ENCODE measurements at regions not wholly inside any gene's neighbourhood (a gene's known extent, or its start where the extent isn't known, plus 50 kb on each side); places are given as distances from the start of the nearest gene placed in this dataset.

DNA sequence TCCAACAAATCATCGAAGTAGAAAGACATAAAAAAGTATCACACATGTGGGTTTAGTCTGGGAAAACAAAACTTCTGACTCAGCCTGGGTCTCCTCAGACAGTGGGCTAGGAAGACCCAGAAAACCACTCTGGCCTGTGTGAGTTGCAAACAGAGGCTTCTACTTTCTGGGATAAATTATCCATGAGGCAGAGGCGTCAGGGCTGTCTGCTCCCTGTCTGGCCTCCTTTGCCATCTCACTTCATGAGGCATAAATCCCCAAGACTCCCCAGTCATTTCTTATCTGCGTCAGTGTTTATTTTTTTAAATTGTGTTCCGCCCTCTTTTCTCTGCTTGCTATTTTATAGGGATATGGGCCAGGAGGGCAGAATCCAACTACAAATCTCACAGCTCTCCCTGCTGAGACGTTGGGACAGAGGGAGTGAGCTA lies 80.6 kb upstream of the TRABD2B start:
- no peak overlapping the region for H3K9ac ChIP-seq (ENCODE audit: low read length)
- no peaks in the 10 kb centered on the region for H3K9me3 ChIP-seq (ENCODE audit: insufficient read depth, low read depth, low read length)
- H3K4me3 ChIP-seq (ENCODE audit: low read depth, low read length) = no peak overlapping the region
- no peak for DNase-seq
- H3K4me2 ChIP-seq (ENCODE audit: low read length) = no peak overlapping the region
- H2AK5ac ChIP-seq (ENCODE audit: low read length) = no peak overlapping the region
- no peak overlapping the region for H3K14ac ChIP-seq (ENCODE audit: low read length)
- H4K8ac ChIP-seq (ENCODE audit: low read depth, low read length) = no peak overlapping the region
- H2AFZ ChIP-seq (ENCODE audit: insufficient read depth, low read length, poor library complexity) = no peak overlapping the region
- H3K36me3 ChIP-seq (ENCODE audit: control insufficient read depth in 1 of 2, insufficient read depth in 2 of 2, low read length in 2 of 2) = no peaks in the 10 kb centered on the region
- no peaks in the 10 kb centered on the region for H3K4me1 ChIP-seq (ENCODE audit: control insufficient read depth in 1 of 2, insufficient read depth in 2 of 2, low read length in 2 of 2)
- H2BK120ac ChIP-seq (ENCODE audit: insufficient read depth, low read length, poor library complexity) = no peak overlapping the region
- no CpG with 5 or more reads among the region's 5 CpGs for WGBS (ENCODE audit: extremely low coverage, insufficient coverage, insufficient read length)
- H2BK12ac ChIP-seq (ENCODE audit: low read length) = no peak overlapping the region
- H3K4ac ChIP-seq (ENCODE audit: low read depth, low read length) = no peak overlapping the region
- H4K91ac ChIP-seq (ENCODE audit: low read depth, low read length) = no peak overlapping the region
- H3K27me3 ChIP-seq (ENCODE audit: insufficient read depth, low read length) = no peaks in the 10 kb centered on the region
- no peaks in the 10 kb centered on the region for H3K79me2 ChIP-seq (ENCODE audit: control insufficient read depth, insufficient read depth, low read length, poor library complexity)
- no peak overlapping the region for H3K18ac ChIP-seq (ENCODE audit: low read length)
- H3K27ac ChIP-seq (ENCODE audit: low read depth, low read length) = no peak overlapping the region
- H3K23ac ChIP-seq (ENCODE audit: low read length) = no peak overlapping the region
- H4K12ac ChIP-seq (ENCODE audit: low read depth, low read length) = no peak overlapping the region
- H3K79me1 ChIP-seq (ENCODE audit: low read length) = no peaks in the 10 kb centered on the region
- H2BK5ac ChIP-seq (ENCODE audit: low read depth, low read length, poor library complexity) = no peak overlapping the region

DNA sequence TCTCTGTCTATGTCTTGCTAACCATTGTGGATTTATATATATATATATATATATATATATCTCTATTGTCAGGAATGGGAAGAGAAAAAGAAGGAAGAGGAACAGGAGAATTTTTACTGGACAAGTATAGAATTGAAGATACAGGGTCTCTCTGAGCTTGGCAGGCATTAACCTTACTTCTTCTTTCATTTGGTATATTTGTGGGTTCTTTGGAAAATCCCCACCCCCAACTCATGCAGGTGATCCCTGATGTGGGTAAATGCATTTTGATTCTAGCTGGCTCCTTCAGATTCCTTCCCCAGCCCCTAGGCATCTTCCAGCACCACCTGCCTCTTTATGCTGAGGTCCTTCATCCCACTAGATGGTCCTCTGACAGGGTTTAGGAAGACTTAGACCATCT lies 78.8 kb upstream of the TRABD2B start:
- H3K18ac ChIP-seq (ENCODE audit: low read length) = no peak overlapping the region
- H3K79me1 ChIP-seq (ENCODE audit: low read length) = no peaks in the 10 kb centered on the region
- H3K9ac ChIP-seq (ENCODE audit: low read length) = no peak overlapping the region
- no peak overlapping the region for H3K14ac ChIP-seq (ENCODE audit: low read length)
- H3K9me3 ChIP-seq (ENCODE audit: insufficient read depth, low read depth, low read length) = no peaks in the 10 kb centered on the region
- H4K12ac ChIP-seq (ENCODE audit: low read depth, low read length) = no peak overlapping the region
- no peak overlapping the region for H4K8ac ChIP-seq (ENCODE audit: low read depth, low read length)
- H3K36me3 ChIP-seq (ENCODE audit: control insufficient read depth in 1 of 2, insufficient read depth in 2 of 2, low read length in 2 of 2) = no peaks in the 10 kb centered on the region
- no peak overlapping the region for H3K4ac ChIP-seq (ENCODE audit: low read depth, low read length)
- H3K27me3 ChIP-seq (ENCODE audit: insufficient read depth, low read length) = no peaks in the 10 kb centered on the region
- H3K4me1 ChIP-seq (ENCODE audit: control insufficient read depth in 1 of 2, insufficient read depth in 2 of 2, low read length in 2 of 2) = no peaks in the 10 kb centered on the region
- no peak for DNase-seq
- H2AFZ ChIP-seq (ENCODE audit: insufficient read depth, low read length, poor library complexity) = no peak overlapping the region
- H3K27ac ChIP-seq (ENCODE audit: low read depth, low read length) = no peak overlapping the region
- H3K23ac ChIP-seq (ENCODE audit: low read length) = no peak overlapping the region
- H3K4me3 ChIP-seq (ENCODE audit: low read depth, low read length) = no peak overlapping the region
- H2AK5ac ChIP-seq (ENCODE audit: low read length) = no peak overlapping the region
- no peaks in the 10 kb centered on the region for H3K79me2 ChIP-seq (ENCODE audit: control insufficient read depth, insufficient read depth, low read length, poor library complexity)
- no peak overlapping the region for H4K91ac ChIP-seq (ENCODE audit: low read depth, low read length)
- H2BK120ac ChIP-seq (ENCODE audit: insufficient read depth, low read length, poor library complexity) = no peak overlapping the region
- H2BK12ac ChIP-seq (ENCODE audit: low read length) = no peak overlapping the region
- no peak overlapping the region for H2BK5ac ChIP-seq (ENCODE audit: low read depth, low read length, poor library complexity)
- H3K4me2 ChIP-seq (ENCODE audit: low read length) = no peak overlapping the region

DNA sequence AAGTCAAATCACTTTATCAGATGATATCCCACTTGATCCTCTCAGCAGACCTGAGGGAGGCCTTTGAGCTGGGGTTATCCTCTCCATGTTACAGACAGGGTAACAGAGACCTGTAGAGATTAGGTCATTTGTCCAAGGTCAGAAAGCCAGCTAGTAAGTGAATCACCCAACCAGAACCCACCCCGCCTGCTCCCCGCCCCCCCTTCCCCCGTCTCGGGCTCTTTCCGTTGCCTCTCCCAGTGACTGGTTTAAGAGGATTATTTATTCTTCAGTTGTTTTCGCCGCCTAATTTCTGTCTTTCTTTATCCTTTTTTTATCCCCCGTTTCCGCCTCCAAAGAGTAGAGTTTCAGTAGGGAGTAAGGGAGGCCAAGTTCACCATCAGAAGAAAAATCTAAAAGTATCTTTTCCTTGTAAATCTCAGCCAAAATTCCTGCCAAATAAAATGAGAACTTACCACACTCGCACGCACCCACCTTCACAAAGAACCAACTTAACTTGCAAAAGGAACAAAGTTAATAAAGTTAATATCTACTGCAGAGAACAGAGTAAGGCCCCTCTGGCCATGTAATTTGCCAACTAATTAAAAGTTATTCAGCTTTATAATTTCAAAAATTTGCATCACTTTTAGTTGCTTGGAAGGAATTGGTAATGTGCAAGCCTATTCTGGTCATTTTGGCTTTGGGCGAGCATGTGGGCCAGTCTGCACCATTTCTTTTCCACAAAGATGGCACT lies 76.8 kb upstream of the TRABD2B start:
- Histone ChIP-seq H3K4me1 (ENCODE audit: control insufficient read depth in 1 of 2, insufficient read depth in 2 of 2, low read length in 2 of 2) (no peaks in the 10 kb centered on the region), H3K79me1 (ENCODE audit: low read length) (no peaks in the 10 kb centered on the region), H3K4me3 (ENCODE audit: low read depth, low read length) (no peak overlapping the region), H3K23ac (ENCODE audit: low read length) (no peak overlapping the region), H2AFZ (ENCODE audit: insufficient read depth, low read length, poor library complexity) (no peak overlapping the region), H4K8ac (ENCODE audit: low read depth, low read length) (no peak overlapping the region), H2BK120ac (ENCODE audit: insufficient read depth, low read length, poor library complexity) (no peak overlapping the region), H3K9ac (ENCODE audit: low read length) (no peak overlapping the region), H3K14ac (ENCODE audit: low read length) (no peak overlapping the region), H4K91ac (ENCODE audit: low read depth, low read length) (no peak overlapping the region), H2BK5ac (ENCODE audit: low read depth, low read length, poor library complexity) (no peak overlapping the region), H2BK12ac (ENCODE audit: low read length) (no peak overlapping the region), H3K9me3 (ENCODE audit: insufficient read depth, low read depth, low read length) (no peaks in the 10 kb centered on the region), H3K18ac (ENCODE audit: low read length) (no peak overlapping the region), H3K27ac (ENCODE audit: low read depth, low read length) (no peak overlapping the region), H3K4me2 (ENCODE audit: low read length) (no peak overlapping the region), H3K79me2 (ENCODE audit: control insufficient read depth, insufficient read depth, low read length, poor library complexity) (no peaks in the 10 kb centered on the region), H3K4ac (ENCODE audit: low read depth, low read length) (no peak overlapping the region), H2AK5ac (ENCODE audit: low read length) (no peak overlapping the region), H3K36me3 (ENCODE audit: control insufficient read depth in 1 of 2, insufficient read depth in 2 of 2, low read length in 2 of 2) (no peaks in the 10 kb centered on the region), H3K27me3 (ENCODE audit: insufficient read depth, low read length) (no peaks in the 10 kb centered on the region), H4K12ac (ENCODE audit: low read depth, low read length) (no peak overlapping the region)
- no peak for DNase-seq
- no CpG with 5 or more reads among the region's 12 CpGs for WGBS (ENCODE audit: extremely low coverage, insufficient coverage, insufficient read length)

DNA sequence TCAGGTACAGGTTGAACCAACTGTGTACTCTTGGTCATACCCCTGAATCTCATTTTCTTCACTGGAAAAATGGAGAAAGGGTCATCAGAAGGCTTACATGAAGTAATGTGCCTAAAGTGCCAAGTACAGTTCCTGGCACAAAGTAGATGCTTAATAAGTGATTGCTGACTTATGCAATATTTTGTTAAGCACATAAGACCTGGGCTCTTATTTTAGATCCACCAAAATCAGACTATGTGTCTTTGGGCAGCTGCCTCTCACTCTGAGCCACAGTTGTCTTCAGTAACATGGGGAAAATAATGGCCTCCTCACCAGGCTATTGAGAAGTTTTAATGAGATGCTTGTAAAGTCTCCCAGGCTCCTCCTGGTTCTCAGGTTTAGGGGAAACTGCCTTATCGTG lies 74.3 kb upstream of the TRABD2B start:
- H2BK12ac ChIP-seq (ENCODE audit: low read length) = no peak overlapping the region
- no peak overlapping the region for H3K14ac ChIP-seq (ENCODE audit: low read length)
- H2BK120ac ChIP-seq (ENCODE audit: insufficient read depth, low read length, poor library complexity) = no peak overlapping the region
- no peaks in the 10 kb centered on the region for H3K79me1 ChIP-seq (ENCODE audit: low read length)
- H2AFZ ChIP-seq (ENCODE audit: insufficient read depth, low read length, poor library complexity) = no peak overlapping the region
- H3K9ac ChIP-seq (ENCODE audit: low read length) = no peak overlapping the region
- no peak overlapping the region for H3K27ac ChIP-seq (ENCODE audit: low read depth, low read length)
- H3K4me1 ChIP-seq (ENCODE audit: control insufficient read depth in 1 of 2, insufficient read depth in 2 of 2, low read length in 2 of 2) = no peaks in the 10 kb centered on the region
- no CpG with 5 or more reads among the region's 1 CpG for WGBS (ENCODE audit: extremely low coverage, insufficient coverage, insufficient read length)
- no peak overlapping the region for H4K12ac ChIP-seq (ENCODE audit: low read depth, low read length)
- H3K4me2 ChIP-seq (ENCODE audit: low read length) = no peak overlapping the region
- no peaks in the 10 kb centered on the region for H3K36me3 ChIP-seq (ENCODE audit: control insufficient read depth in 1 of 2, insufficient read depth in 2 of 2, low read length in 2 of 2)
- no peak overlapping the region for H2AK5ac ChIP-seq (ENCODE audit: low read length)
- no peak overlapping the region for H3K23ac ChIP-seq (ENCODE audit: low read length)
- no peak overlapping the region for H4K91ac ChIP-seq (ENCODE audit: low read depth, low read length)
- H3K79me2 ChIP-seq (ENCODE audit: control insufficient read depth, insufficient read depth, low read length, poor library complexity) = no peaks in the 10 kb centered on the region
- H3K4me3 ChIP-seq (ENCODE audit: low read depth, low read length) = no peak overlapping the region
- DNase-seq = no peak
- H3K9me3 ChIP-seq (ENCODE audit: insufficient read depth, low read depth, low read length) = no peaks in the 10 kb centered on the region
- H3K4ac ChIP-seq (ENCODE audit: low read depth, low read length) = no peak overlapping the region
- no peak overlapping the region for H4K8ac ChIP-seq (ENCODE audit: low read depth, low read length)
- no peaks in the 10 kb centered on the region for H3K27me3 ChIP-seq (ENCODE audit: insufficient read depth, low read length)
- no peak overlapping the region for H3K18ac ChIP-seq (ENCODE audit: low read length)
- no peak overlapping the region for H2BK5ac ChIP-seq (ENCODE audit: low read depth, low read length, poor library complexity)

Measured in trophoblast cell (in vitro differentiated cells and primary cell).